ENCODE measurements at regions not wholly inside any gene's neighbourhood (a gene's known extent, or its start where the extent isn't known, plus 50 kb on each side); places are given as distances from the start of the nearest gene placed in this dataset.
"Not testable (repeated sequence)": the region's sequence is repeated elsewhere in the genome, so short reads cannot be mapped to it uniquely, and the experiment has no call there.

DNA sequence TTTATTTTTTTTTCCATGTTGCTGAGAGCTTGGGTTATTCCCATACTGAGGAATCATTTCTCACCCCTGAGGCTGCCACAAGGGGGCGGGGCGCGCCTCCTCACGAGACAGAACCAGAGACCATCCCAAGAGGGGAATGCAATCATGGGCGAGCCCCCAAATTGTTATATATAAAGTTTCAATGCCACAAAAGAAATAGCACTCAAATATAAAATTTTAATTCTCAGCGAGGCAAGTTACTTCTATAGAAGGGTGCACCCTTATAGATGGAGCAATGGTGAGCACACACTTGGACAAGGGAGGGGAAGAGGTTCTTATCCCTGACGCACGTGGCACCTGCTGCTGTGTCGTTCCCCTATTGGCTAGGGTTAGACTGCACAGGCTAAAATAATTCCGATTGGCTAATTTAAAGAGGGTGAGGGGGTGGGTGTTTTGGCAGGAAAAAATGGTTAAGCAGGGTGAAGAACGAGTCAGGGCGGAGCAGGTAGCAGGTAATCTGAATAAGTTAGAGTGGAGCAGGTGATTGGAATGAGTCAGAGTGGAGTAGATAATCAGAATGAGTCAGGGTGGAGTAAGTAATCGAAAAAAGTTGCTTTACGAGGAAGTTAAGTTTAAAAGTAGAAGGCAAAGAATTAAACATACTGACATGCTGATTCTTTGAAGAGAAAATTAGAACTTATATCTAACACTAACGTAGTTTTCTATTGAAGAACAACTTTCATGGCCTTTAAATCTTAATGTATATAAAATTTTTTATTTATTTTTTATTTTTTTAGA lies 177.5 kb downstream of the MTCL1 start:
- no peak for DNase-seq

DNA sequence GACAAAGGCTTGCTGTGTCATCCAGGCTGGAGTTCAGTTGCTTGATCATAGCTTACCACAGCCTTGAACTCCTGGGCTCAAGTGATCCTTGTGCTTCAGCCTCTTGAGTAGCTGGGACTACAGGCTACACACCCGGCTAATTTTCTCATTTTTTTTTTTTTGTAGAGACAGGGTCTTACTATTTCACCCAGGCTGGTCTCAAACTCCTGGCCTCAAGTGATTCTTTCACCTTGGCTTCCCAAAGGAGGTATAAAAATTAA lies 178.0 kb downstream of the MTCL1 start:
- no peak for DNase-seq

DNA sequence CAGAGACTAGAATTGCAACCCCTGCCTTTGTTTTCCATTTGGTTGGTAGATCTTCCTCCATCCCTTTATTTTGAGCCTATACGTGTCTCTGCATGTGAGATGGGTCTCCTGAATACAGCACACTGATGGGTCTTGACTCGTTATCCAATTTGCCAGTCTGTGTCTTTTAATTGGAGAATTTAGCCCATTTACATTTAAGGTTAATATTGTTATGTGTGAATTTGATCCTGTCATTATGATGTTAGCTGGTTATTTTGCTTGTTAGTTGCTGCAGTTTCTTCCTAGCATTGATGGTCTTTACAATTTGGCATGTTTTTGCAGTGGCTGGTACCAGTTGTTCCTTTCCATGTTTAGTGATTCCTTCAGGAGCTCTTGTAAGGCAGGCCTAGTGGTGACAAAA lies 182.5 kb downstream of the MTCL1 start:
- not testable (repeated sequence) for DNase-seq

GRCh38 chr18:8889489-8889888 lies 184.1 kb downstream of the MTCL1 start:
- DNase-seq: no peak

- DNase-seq: not testable (repeated sequence)
Observed at GRCh38 chr18:8890503-8890902, 185.1 kb downstream of the MTCL1 start.

- no peak for DNase-seq
Observed at GRCh38 chr18:8890957-8891464, 185.7 kb downstream of the MTCL1 start.

GRCh38 chr18:8893221-8893620 lies 187.9 kb downstream of the MTCL1 start:
- no peak for DNase-seq

- DNase-seq: no peak
Observed at GRCh38 chr18:8893628-8894231, 188.4 kb downstream of the MTCL1 start.

DNA sequence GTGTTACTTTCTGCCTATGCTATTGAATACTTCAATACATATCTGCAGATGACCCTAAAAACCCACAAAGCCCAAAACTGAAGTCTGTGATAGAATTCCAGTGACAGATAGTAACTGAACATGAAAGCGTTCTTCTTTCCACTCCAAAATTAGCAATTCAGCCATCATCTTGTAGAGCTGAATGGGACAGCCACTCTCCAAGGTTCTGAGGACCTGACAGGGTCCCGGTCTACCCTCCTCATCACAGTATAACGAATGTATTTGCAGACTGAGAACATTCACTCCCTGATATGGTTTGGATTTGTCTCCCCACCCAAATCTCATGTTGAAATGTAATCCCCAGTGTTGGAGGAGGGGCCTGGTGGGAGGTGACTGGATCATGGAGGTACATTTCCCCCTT lies 189.5 kb downstream of the MTCL1 start:
- DNase-seq: no peak

- no peak for DNase-seq
Observed at GRCh38 chr18:8895341-8895740, 190.0 kb downstream of the MTCL1 start.

DNA sequence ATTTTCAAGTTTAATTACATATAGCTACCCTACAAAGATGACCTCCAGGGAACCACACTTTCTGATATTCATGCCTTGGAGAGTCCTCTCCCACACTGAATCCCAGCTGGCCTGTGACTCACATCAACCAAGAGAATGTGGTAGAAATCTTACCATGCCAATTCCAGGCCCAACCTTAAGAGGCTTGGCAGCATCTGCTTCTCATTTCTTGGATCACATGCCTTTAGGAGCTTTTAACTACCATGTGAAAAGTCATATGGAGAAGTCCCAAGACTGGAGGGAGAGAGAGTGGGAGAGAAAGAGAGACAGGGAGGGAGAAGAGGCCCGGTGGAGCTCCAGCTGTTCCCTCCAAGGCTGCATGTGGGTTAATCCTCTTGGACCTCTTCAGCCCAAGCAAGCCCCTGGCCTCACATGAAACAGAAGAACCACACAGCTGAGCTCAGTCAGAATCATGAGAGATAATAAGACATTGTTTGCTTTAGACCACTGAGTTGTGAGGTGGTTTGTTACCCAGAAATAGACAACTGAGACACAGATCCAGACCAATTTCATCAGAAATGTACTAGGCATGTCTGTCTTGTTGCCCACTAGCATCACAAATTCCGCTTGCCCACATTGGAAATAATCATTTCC lies 190.7 kb downstream of the MTCL1 start:
- no peak for DNase-seq

GRCh38 chr18:8899000-8899399 lies 193.6 kb downstream of the MTCL1 start:
- DNase-seq: no peak

DNA sequence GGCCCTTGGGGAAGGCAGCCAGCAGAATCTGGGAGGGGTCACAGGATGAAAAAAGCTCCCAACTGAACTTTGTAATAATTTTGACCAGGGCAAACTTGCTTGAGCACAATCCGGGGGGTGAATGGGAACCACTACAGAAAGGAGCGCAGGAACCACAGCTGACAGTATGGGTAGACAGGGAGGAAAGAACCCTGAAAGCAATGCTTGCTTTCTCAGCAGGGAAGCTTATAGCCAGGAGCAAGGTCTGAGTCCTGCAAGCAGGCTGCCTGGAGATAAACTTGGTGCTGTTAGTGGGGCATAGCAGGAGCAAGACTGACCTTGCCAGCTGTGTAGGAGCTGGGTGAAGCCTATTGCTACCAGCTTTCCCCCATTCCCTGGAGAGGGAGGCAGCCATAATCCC lies 195.2 kb downstream of the MTCL1 start:
- no peak for DNase-seq

GRCh38 chr18:8901019-8901418 lies 195.7 kb downstream of the MTCL1 start:
- no peak for DNase-seq

DNA sequence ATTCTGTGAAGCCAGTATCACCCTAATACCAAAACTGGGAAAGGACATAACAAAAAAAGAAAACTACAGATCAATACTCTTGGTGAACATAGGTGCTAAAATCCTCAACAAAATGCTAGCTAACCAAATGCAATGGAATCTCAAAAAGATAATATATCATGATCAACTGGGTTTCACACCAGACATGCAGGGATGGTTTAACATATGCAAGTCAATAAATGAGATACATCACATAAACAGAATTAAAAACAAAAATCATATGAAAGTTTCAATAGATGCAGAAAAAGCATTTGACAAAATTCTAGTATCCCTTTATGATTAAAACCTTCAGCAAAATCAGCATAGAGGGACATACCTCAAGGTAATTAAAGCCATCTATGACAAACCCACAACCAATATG lies 198.2 kb upstream of the NDUFV2 start:
- no peak for DNase-seq

DNA sequence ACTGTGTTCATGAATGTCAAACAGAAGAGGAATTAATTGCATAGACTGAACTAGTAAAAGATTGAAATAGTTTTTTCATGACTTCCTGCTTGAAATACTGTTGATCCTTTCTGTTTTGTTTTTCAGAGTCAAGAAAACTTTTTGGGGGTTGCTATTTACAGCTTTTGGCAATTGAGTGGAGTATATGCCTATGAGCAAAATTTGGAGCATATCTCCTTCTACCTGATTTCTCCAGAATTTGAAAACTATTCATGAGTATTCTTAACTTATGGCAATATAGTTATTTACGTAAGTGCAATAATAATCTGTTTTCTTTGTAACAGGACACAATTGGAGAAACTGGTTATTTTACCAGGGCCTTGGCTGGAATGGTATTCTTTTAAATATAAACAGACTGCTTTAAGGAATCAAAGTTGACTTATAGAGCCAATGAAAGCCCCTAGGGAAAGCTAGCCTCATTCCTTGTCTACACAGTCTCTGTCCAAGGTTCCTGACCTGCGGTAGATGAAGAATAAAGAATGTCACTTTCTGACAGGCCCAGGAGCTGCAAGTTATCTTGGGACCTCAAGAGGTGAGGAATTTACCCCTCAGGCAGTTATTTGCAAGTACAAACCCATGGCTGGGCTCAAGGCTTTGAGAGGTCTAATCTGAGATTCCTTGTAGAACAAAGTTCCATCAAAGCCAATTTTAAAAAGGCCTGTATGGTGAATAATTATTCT lies 193.5 kb upstream of the NDUFV2 start:
- DNase-seq: no peak

DNA sequence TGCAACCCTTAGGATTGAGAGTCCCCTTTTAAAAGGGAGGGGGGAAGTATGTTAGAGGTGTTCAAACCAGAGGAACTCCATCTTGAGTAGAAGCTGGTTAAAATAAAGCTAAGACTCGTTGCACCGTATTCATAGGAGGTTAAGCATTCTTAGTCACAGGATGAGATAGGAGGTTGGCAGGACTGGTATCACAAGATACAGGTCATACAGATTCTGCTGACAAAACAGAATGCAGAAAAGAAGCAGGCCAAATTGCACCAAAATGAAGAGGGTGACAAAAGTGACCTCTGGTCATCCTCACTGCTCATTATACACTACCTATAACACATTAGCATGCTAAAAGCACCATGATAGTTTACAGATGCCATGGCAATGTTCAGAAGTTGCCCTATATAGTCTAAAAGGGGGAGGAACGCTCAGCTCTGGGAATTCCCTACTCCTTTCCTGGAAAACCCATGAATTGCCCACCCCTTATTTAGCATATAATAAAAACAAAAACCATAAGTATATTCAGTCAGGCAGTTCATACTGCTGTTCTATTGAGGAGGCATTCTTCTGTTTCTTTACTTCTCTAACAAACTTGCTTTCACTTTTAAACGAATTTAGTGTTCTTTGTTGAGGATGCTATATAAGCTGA lies 192.2 kb upstream of the NDUFV2 start:
- no peak for DNase-seq

- DNase-seq: no peak
Observed at GRCh38 chr18:8910843-8911242, 191.7 kb upstream of the NDUFV2 start.

GRCh38 chr18:8911408-8912340 lies 190.8 kb upstream of the NDUFV2 start:
- DNase-seq: no peak

- no peak for DNase-seq
Observed at GRCh38 chr18:8912348-8913326, 189.9 kb upstream of the NDUFV2 start.
